Spleen (tissue), 11 donors: ENCODE measurements at regions not wholly inside any gene's neighbourhood (a gene's known extent, or its start where the extent isn't known, plus 50 kb on each side); places are given as distances from the start of the nearest gene placed in this dataset.

ENCODE experiments used
- DNase-seq: peaks from one replicate; pipeline ENCODE4 v3.0.0-alpha.2; 2020
- H3K27ac ChIP-seq, 8 donors: fragments of 200-600 bp; sonication (generic) in 7 of 8; 1 replicate in 4 of 8; 2 replicates in 4 of 8; pipeline versions ENCODE4 v1.5.0 to v1.8.0; 2016 to 2021; ENCODE audit warnings: inconsistent platforms in 4 of 8, mild to moderate bottlenecking in 4 of 8, moderate library complexity in 1 of 8
- H3K27me3 ChIP-seq, 7 donors: fragments of 200-600 bp; sonication (generic) in 6 of 7; replicated peaks in 1 of 7; 1 replicate in 4 of 7; 2 replicates in 3 of 7; pipeline versions ENCODE4 v1.5.0 to v1.8.0; 2016 to 2021; ENCODE audit warnings: inconsistent platforms in 3 of 7, mild to moderate bottlenecking in 1 of 7
- H3K36me3 ChIP-seq, 6 donors: fragments of 200-600 bp; sonication (generic) in 5 of 6; 1 replicate in 4 of 6; 2 replicates in 2 of 6; pipeline versions ENCODE4 v1.5.0 to v1.8.0; 2016 to 2021; ENCODE audit warnings: inconsistent platforms in 2 of 6
- H3K4me1 ChIP-seq, 6 donors: fragments of 200-600 bp; sonication (generic) in 5 of 6; 1 replicate in 3 of 6; 2 replicates in 3 of 6; pipeline versions ENCODE4 v1.5.0 to v1.8.0; 2016 to 2021; ENCODE audit warnings: inconsistent platforms in 3 of 6
- H3K4me3 ChIP-seq, 8 donors: fragments of 200-600 bp; sonication (generic) in 7 of 8; 1 replicate in 4 of 8; 2 replicates in 4 of 8; pipeline versions ENCODE4 v1.5.0 to v1.8.0; 2016 to 2021; ENCODE audit warnings: inconsistent platforms in 4 of 8, mild to moderate bottlenecking in 4 of 8, moderate library complexity in 2 of 8
- H3K9me3 ChIP-seq, 8 donors: fragments of 200-600 bp; sonication (generic) in 7 of 8; 1 replicate in 4 of 8; 2 replicates in 4 of 8; pipeline versions ENCODE4 v1.5.0 to v1.8.0; 2016 to 2021; ENCODE audit warnings: inconsistent platforms in 4 of 8
- POLR2A ChIP-seq, 3 donors: fragments of 450-650 bp; IDR thresholded peaks; one replicate each; pipeline ENCODE4 v1.5.1; 2017; ENCODE audit warnings: antibody characterized with exemption in 3 of 3, mild to moderate bottlenecking in 1 of 3
- POLR2AphosphoS5 ChIP-seq, 3 donors: sonication (generic); formaldehyde crosslinking; IDR thresholded peaks; one replicate each; pipeline ENCODE4 v1.5.1; 2017; ENCODE audit warnings: antibody characterized with exemption in 3 of 3
- WGBS, 5 donors: extraction: QIAGEN DNeasy Blood & Tissue Kit in 3 of 5; methylation state at CpG; one replicate each; pipeline versions ENCODE4 v1.1.5 to v1.1.7; 2013 to 2018; 5-methylcytosine and 5-hydroxymethylcytosine counted together
- intact Hi-C: fragments of 100-400 bp; cut with DNase I; formaldehyde crosslinking; loops from one replicate; pipeline ENCODE4 v1.15.0; 2023; ENCODE audit warnings: low total_unique reads
- TF ChIP-seq, protein P1 (sequence below), 11 experiments: fragments of 200-600 bp in 7 of 11; fragments of 450-650 bp in 4 of 11; sonication (generic) in 4 of 11; IDR thresholded peaks in 8 of 11; conservative IDR thresholded peaks in 3 of 11; 1 replicate in 7 of 11; 2 replicates in 4 of 11; pipeline versions ENCODE4 v1.4.0 to v1.8.0; 2016 to 2021; ENCODE audit warnings: antibody characterized with exemption in 11 of 11, inconsistent platforms in 4 of 11, mild to moderate bottlenecking in 1 of 11
- donor health status: healthy with polysubstance abuse.
- donor health status: DM: no; HTN: no; CAD: no; lungs with moderate emphysema.
- donor health status: DM: no; HTN: no; CAD: no.
- donor health status: Bipolar disorder and iron deficiency.
- donor health status: healthy.
- donor health status: DM: no; HTN: no; CAD: no.
- donor health status: DM: yes; HTN: yes; CAD: no.

DNA sequence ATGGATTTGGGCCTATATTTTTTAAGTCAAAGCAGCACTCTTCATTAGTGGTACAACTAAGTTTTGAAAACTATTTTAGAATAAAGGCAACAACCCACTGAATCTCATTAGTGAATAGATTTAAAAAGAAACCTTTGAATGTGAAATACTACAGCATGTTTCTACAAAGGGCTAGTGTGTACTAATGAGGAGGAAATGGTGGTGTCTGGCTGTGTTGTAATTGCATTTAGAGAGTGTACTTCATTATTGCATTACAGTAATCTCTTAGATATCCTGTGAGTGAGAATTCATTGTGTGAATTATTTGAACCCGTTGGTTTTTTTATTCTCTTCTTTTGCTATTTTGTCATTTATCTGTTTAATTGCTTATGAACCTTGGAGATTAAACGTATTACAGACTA is 575.4 kb upstream of the FAM98A start:
- Histone ChIP-seq H3K27me3 (no peaks in the 10 kb centered on the region), H3K4me1 (no peaks in the 10 kb centered on the region), H3K9me3 (peaks cover 0 to 17% (median 0%) of the 10 kb centered on the region in 8 donors), H3K4me3 (no peak overlapping the region), H3K36me3 (no peaks in the 10 kb centered on the region), H3K27ac (no peak overlapping the region)
- DNase-seq: no peak
- TF ChIP-seq POLR2A (IDR thresholded peaks at IDR 0.05) (no peak), POLR2AphosphoS5 (IDR thresholded peaks at IDR 0.05) (no peak)
- TF ChIP-seq, protein P1, sequence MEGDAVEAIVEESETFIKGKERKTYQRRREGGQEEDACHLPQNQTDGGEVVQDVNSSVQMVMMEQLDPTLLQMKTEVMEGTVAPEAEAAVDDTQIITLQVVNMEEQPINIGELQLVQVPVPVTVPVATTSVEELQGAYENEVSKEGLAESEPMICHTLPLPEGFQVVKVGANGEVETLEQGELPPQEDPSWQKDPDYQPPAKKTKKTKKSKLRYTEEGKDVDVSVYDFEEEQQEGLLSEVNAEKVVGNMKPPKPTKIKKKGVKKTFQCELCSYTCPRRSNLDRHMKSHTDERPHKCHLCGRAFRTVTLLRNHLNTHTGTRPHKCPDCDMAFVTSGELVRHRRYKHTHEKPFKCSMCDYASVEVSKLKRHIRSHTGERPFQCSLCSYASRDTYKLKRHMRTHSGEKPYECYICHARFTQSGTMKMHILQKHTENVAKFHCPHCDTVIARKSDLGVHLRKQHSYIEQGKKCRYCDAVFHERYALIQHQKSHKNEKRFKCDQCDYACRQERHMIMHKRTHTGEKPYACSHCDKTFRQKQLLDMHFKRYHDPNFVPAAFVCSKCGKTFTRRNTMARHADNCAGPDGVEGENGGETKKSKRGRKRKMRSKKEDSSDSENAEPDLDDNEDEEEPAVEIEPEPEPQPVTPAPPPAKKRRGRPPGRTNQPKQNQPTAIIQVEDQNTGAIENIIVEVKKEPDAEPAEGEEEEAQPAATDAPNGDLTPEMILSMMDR (IDR thresholded peaks at IDR 0.05 in 8 of 11, conservative IDR thresholded peaks at IDR 0.05 in 3 of 11): no peak
- intact Hi-C loops: no loop called here
- 66 to 88% (median 70%) methylated on average over 2 of the region's 2 CpGs for WGBS, 5 donors

DNA sequence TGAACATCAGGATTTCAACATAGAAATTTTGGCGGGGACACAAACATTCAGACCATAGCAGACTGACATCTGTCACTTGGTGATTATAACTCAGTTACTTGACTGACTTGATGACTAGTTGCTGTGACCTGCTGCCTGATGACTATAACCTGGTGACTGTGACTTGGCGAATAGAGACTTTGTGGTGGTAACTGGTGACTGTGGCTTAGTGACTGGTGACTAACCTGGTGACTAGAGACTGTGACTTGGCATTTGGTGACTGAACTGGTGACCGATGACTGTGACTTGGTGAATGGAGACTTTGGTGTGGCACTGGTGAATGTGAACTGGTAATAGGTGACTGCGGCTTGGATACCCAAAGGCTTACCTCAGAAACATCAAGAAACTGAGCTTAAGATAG is 563.1 kb upstream of the FAM98A start:
- 82 to 97% (median 91%) methylated on average over 4 of the region's 4 CpGs for WGBS, 5 donors
- no peak overlapping the region for H3K27ac ChIP-seq

DNA sequence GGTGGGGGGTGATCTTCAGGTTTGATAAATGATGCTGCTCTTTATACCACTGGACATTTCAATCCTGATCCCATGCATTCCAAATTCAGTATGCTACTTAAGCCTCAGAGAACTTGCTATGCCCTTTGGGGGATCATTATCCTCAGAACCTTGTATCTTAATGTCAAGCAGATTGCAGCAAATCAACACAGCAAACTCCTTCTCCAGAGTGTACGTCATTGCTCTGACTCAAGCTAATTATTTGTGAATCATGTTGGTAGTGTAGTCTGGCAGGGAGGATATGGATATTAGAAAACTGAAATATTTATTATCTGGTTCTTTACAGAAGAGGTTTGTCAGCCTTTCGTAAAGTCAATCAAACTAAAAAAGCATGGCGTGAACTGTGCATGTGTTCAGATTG is 562.5 kb upstream of the FAM98A start:
- Histone ChIP-seq H3K27me3 (no peaks in the 10 kb centered on the region), H3K4me1 (no peaks in the 10 kb centered on the region), H3K9me3 (no peaks in the 10 kb centered on the region), H3K4me3 (no peak overlapping the region), H3K36me3 (no peaks in the 10 kb centered on the region), H3K27ac (no peak overlapping the region)
- intact Hi-C loops: no loop called here
- TF ChIP-seq, protein P1 (IDR thresholded peaks at IDR 0.05 in 8 of 11, conservative IDR thresholded peaks at IDR 0.05 in 3 of 11): no peak
- no peak for TF ChIP-seq POLR2A (IDR thresholded peaks at IDR 0.05)
- no peak for TF ChIP-seq POLR2AphosphoS5 (IDR thresholded peaks at IDR 0.05)
- DNase-seq: no peak
- WGBS, 5 donors: 84 to 92% (median 89%) methylated on average over 3 of the region's 3 CpGs

More for the DNA sequence above, 563.1 kb upstream of the FAM98A start:
- H3K4me1 ChIP-seq: no peaks in the 10 kb centered on the region
- no peak for DNase-seq
- intact Hi-C loops: no loop called here
- H3K9me3 ChIP-seq: no peaks in the 10 kb centered on the region
- no peaks in the 10 kb centered on the region for H3K36me3 ChIP-seq
- no peaks in the 10 kb centered on the region for H3K27me3 ChIP-seq
- TF ChIP-seq, protein P1 (IDR thresholded peaks at IDR 0.05 in 8 of 11, conservative IDR thresholded peaks at IDR 0.05 in 3 of 11): no peak
- TF ChIP-seq POLR2A (IDR thresholded peaks at IDR 0.05): no peak
- TF ChIP-seq POLR2AphosphoS5 (IDR thresholded peaks at IDR 0.05): no peak
- H3K4me3 ChIP-seq: no peak overlapping the region

DNA sequence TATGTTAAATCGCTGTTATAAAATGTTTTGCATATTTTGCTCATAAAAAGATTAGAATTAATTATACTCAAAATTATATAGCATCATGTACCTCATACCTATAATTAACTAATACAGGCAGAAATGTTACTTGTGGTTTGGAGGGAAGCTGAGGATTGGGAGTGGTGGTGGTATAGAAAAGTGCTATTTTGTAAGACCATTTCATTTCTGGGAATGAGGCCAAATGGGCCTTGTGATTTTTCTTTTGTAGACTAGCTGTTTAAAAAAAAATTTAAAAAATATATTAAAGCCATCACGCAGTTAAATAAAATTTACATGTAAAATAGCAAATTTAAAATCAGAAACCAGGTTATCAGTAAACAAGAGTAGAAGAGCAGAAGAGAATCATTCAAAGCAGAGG is 560.8 kb upstream of the FAM98A start:
- Histone ChIP-seq H3K27ac (no peak overlapping the region), H3K9me3 (no peaks in the 10 kb centered on the region), H3K4me3 (no peak overlapping the region), H3K27me3 (no peaks in the 10 kb centered on the region), H3K4me1 (no peaks in the 10 kb centered on the region), H3K36me3 (no peaks in the 10 kb centered on the region)
- no peak for DNase-seq
- intact Hi-C loops: no loop called here
- 79 to 91% (median 88%) methylated on average over 2 of the region's 2 CpGs for WGBS, 5 donors
- no peak for TF ChIP-seq POLR2A (IDR thresholded peaks at IDR 0.05)
- no peak for TF ChIP-seq POLR2AphosphoS5 (IDR thresholded peaks at IDR 0.05)
- TF ChIP-seq, protein P1 (IDR thresholded peaks at IDR 0.05 in 8 of 11, conservative IDR thresholded peaks at IDR 0.05 in 3 of 11): no peak
